CD14-positive monocyte (primary cell): ENCODE measurements at regions not wholly inside any gene's neighbourhood (a gene's known extent, or its start where the extent isn't known, plus 50 kb on each side); places are given as distances from the start of the nearest gene placed in this dataset.

Experiments
- DNase-seq, 3 donors: peaks; one replicate each; pipeline ENCODE4 v3.0.0-alpha.2; 2011 to 2022
- H2AFZ ChIP-seq: 2 replicates; pipeline ENCODE4 v1.6.0; 2012; ENCODE audit warnings: mild to moderate bottlenecking, low read depth, low read length, inconsistent platforms; ENCODE audit not compliant: insufficient read depth, poor library complexity, severe bottlenecking
- H3K27ac ChIP-seq, 2 donors: 1 replicate in 1 of 2; 2 replicates in 1 of 2; pipeline ENCODE4 v1.5.1; 2012 to 2013; ENCODE audit warnings: low read length in 2 of 2, control low read depth in 1 of 2, inconsistent platforms in 1 of 2, low read depth in 1 of 2, mild to moderate bottlenecking in 1 of 2
- H3K27me3 ChIP-seq, 2 donors: one replicate each; pipeline versions ENCODE4 v1.6.0 to v1.6.1; 2011 to 2013; ENCODE audit warnings: low read length in 2 of 2; ENCODE audit not compliant: control insufficient read depth in 2 of 2, insufficient read depth in 2 of 2
- H3K36me3 ChIP-seq, 2 donors: replicated peaks in 1 of 2; 1 replicate in 1 of 2; 2 replicates in 1 of 2; pipeline versions ENCODE4 v1.5.1 to v1.6.1; 2012 to 2013; ENCODE audit warnings: low read length in 2 of 2, control low read depth in 1 of 2, inconsistent platforms in 1 of 2, mild to moderate bottlenecking in 1 of 2; ENCODE audit not compliant: insufficient read depth in 2 of 2, control insufficient read depth in 1 of 2
- H3K4me1 ChIP-seq, 2 donors: 1 replicate in 1 of 2; 2 replicates in 1 of 2; pipeline versions ENCODE4 v1.5.1 to v1.6.1; 2012 to 2013; ENCODE audit warnings: low read length in 2 of 2, control low read depth in 1 of 2, inconsistent platforms in 1 of 2, mild to moderate bottlenecking in 1 of 2, moderate library complexity in 1 of 2; ENCODE audit not compliant: insufficient read depth in 2 of 2, control insufficient read depth in 1 of 2
- H3K4me2 ChIP-seq: replicated peaks from 2 replicates; pipeline ENCODE3; 2012; ENCODE audit warnings: low read length, moderate library complexity, mild to moderate bottlenecking; ENCODE audit not compliant: poor library complexity, severe bottlenecking; ENCODE audit errors: extremely low read depth
- H3K4me3 ChIP-seq, 3 experiments: fragments of 200-600 bp in 1 of 3; sonication (generic) in 1 of 3; replicated peaks in 1 of 3; 1 replicate in 2 of 3; 2 replicates in 1 of 3; pipeline ENCODE4 v1.5.1; 2011 to 2013; ENCODE audit warnings: low read length in 3 of 3, mild to moderate bottlenecking in 3 of 3, control low read depth in 2 of 3, low read depth in 2 of 3, inconsistent platforms in 1 of 3, moderate library complexity in 1 of 3
- H3K79me2 ChIP-seq: 2 replicates; pipeline ENCODE4 v1.6.0; 2012; ENCODE audit warnings: mild to moderate bottlenecking, control low read depth, inconsistent platforms, low read length, moderate library complexity; ENCODE audit not compliant: insufficient read depth
- H3K9ac ChIP-seq: 2 replicates; pipeline ENCODE4 v1.6.0; 2017; ENCODE audit warnings: low read length, mild to moderate bottlenecking; ENCODE audit not compliant: insufficient read depth, poor library complexity, severe bottlenecking
- H3K9me3 ChIP-seq, 2 donors: replicated peaks in 1 of 2; 1 replicate in 1 of 2; 2 replicates in 1 of 2; pipeline versions ENCODE4 v1.5.1 to v1.6.1; 2012 to 2013; ENCODE audit warnings: low read length in 2 of 2, control low read depth in 1 of 2; ENCODE audit not compliant: control insufficient read depth in 1 of 2, insufficient read depth in 1 of 2
- H4K20me1 ChIP-seq: 2 replicates; pipeline ENCODE4 v1.6.0; 2012; ENCODE audit warnings: mild to moderate bottlenecking, low read length, control low read depth, moderate library complexity; ENCODE audit not compliant: insufficient read depth
- H3K27ac Mint-ChIP-seq, 7 donors: one replicate each; pipeline ENCODE4 v1.8.0; 2020; ENCODE audit warnings: mild to moderate bottlenecking in 7 of 7, mixed read lengths in 7 of 7, moderate library complexity in 6 of 7, inconsistent platforms in 2 of 7
- H3K27me3 Mint-ChIP-seq, 3 donors: one replicate each; pipeline ENCODE4 v1.8.0; 2021 to 2022; ENCODE audit warnings: low read depth in 3 of 3, mild to moderate bottlenecking in 3 of 3, mixed read lengths in 3 of 3, moderate library complexity in 3 of 3, inconsistent platforms in 1 of 3
- H3K36me3 Mint-ChIP-seq, 2 donors: one replicate each; pipeline ENCODE4 v1.8.0; 2020; ENCODE audit warnings: mixed read lengths in 2 of 2, inconsistent platforms in 1 of 2, mild to moderate bottlenecking in 1 of 2
- H3K4me1 Mint-ChIP-seq: one replicate; pipeline ENCODE4 v1.8.0; 2020; ENCODE audit warnings: mild to moderate bottlenecking, mixed read lengths
- H3K4me3 Mint-ChIP-seq, 2 donors: one replicate each; pipeline ENCODE4 v1.8.0; 2020; ENCODE audit warnings: mild to moderate bottlenecking in 2 of 2, mixed read lengths in 2 of 2, moderate library complexity in 1 of 2
- H3K9me3 Mint-ChIP-seq, 7 donors: one replicate each; pipeline ENCODE4 v1.8.0; 2020 to 2022; ENCODE audit warnings: mixed read lengths in 7 of 7, mild to moderate bottlenecking in 6 of 7, moderate library complexity in 6 of 7, inconsistent platforms in 2 of 7
- CTCF ChIP-seq: fragments of 200-600 bp; IDR thresholded peaks from one replicate; pipeline ENCODE4 v1.8.0; 2022; ENCODE audit warnings: antibody characterized with exemption, mild to moderate bottlenecking
- WGBS: methylation state at CpG from one replicate; pipeline ENCODE4 v1.1.5; 2013; ENCODE audit warnings: missing lambda C conversion rate; ENCODE audit not compliant: insufficient coverage; 5-methylcytosine and 5-hydroxymethylcytosine counted together
- intact Hi-C, 2 donors: fragments of 100-400 bp; cut with micrococcal nuclease; formaldehyde crosslinking; loops; one replicate each; pipeline versions ENCODE4 v1.15.0 to v1.15.1; 2023

- DNase-seq, result no peak
- no peaks in the 10 kb centered on the region for H3K9me3 Mint-ChIP-seq
- Histone ChIP-seq H3K4me2 (no peak overlapping the region), H3K27me3 (peaks cover 2 to 3% of the 10 kb centered on the region in 2 donors), H3K9ac (no peak overlapping the region), H3K9me3 (no peaks in the 10 kb centered on the region), H3K27ac (no peak overlapping the region), H2AFZ (no peak overlapping the region), H3K4me3 (no peak overlapping the region), H3K79me2 (no peaks in the 10 kb centered on the region), H3K36me3 (no peaks in the 10 kb centered on the region), H4K20me1 (no peaks in the 10 kb centered on the region), H3K4me1 (no peaks in the 10 kb centered on the region)
- no CpG with 5 or more reads among the region's 4 CpGs for WGBS
- no peaks in the 10 kb centered on the region for H3K4me1 Mint-ChIP-seq
- no peak for TF ChIP-seq CTCF
- peaks cover 2 to 4% (median 2%) of the 10 kb centered on the region in 3 donors for H3K27me3 Mint-ChIP-seq
- no peaks in the 10 kb centered on the region for H3K36me3 Mint-ChIP-seq
- intact Hi-C loops, result no loop called here
- no peak overlapping the region for H3K27ac Mint-ChIP-seq
- no peak overlapping the region for H3K4me3 Mint-ChIP-seq
These were observed 271.2 kb downstream of the FBXO8 start for GRCh38 chr4:174012135-174012885.

GRCh38 chr4:174010547-174010946 lies 272.9 kb downstream of the FBXO8 start:
- H2AFZ ChIP-seq, result no peak overlapping the region
- 40% methylated on average over 1 of the region's 3 CpGs for WGBS
- no peaks in the 10 kb centered on the region for H3K9me3 Mint-ChIP-seq
- H3K4me1 Mint-ChIP-seq, result no peaks in the 10 kb centered on the region
- H3K79me2 ChIP-seq, result no peaks in the 10 kb centered on the region
- no peaks in the 10 kb centered on the region for H3K36me3 Mint-ChIP-seq
- no peak for DNase-seq
- no peaks in the 10 kb centered on the region for H3K36me3 ChIP-seq
- no peak overlapping the region for H3K4me3 Mint-ChIP-seq
- H3K4me1 ChIP-seq, result no peaks in the 10 kb centered on the region
- H3K4me3 ChIP-seq, result no peak overlapping the region
- peaks cover 2 to 4% (median 3%) of the 10 kb centered on the region in 3 donors for H3K27me3 Mint-ChIP-seq
- H3K27ac Mint-ChIP-seq, result no peak overlapping the region
- intact Hi-C loops, result no loop called here
- no peaks in the 10 kb centered on the region for H3K9me3 ChIP-seq
- H3K4me2 ChIP-seq, result no peak overlapping the region
- H3K9ac ChIP-seq, result no peak overlapping the region
- TF ChIP-seq CTCF, result no peak
- peaks cover 0 to 2% of the 10 kb centered on the region in 2 donors for H3K27me3 ChIP-seq
- no peak overlapping the region for H3K27ac ChIP-seq
- H4K20me1 ChIP-seq, result no peaks in the 10 kb centered on the region
